HCT116 (cell line): ENCODE measurements at regions not wholly inside any gene's neighbourhood (a gene's known extent, or its start where the extent isn't known, plus 50 kb on each side); places are given as distances from the start of the nearest gene placed in this dataset.

Experiments
- ATF3 ChIP-seq: IDR thresholded peaks from 2 replicates; pipeline ENCODE4 v1.6.1; 2012
- CBX3 ChIP-seq: IDR thresholded peaks from 2 replicates; pipeline ENCODE4 v1.6.1; 2012; ENCODE audit warnings: low read depth
- CEBPB ChIP-seq: IDR thresholded peaks from 2 replicates; pipeline ENCODE4 v1.6.1; 2012; ENCODE audit warnings: low read depth
- CTCF ChIP-seq, 3 experiments: fragments of 200-600 bp in 1 of 3; sonication (generic) in 1 of 3; IDR thresholded peaks in 2 of 3; conservative IDR thresholded peaks in 1 of 3; 2 replicates each; pipeline ENCODE4 v1.5.1; 2012 to 2017; ENCODE audit warnings: low read depth in 2 of 3, low read length in 2 of 3, antibody characterized with exemption in 1 of 3, borderline replicate concordance in 1 of 3, control low read depth in 1 of 3, mild to moderate bottlenecking in 1 of 3, mixed read lengths in 1 of 3, mixed run types in 1 of 3, moderate library complexity in 1 of 3; ENCODE audit not compliant: insufficient read depth in 1 of 3
- EZH2 ChIP-seq: fragments of 200-600 bp; sonication (generic); IDR thresholded peaks from 2 replicates; pipeline ENCODE4 v1.6.1; 2017; ENCODE audit warnings: antibody characterized with exemption, mixed run types
- EZH2phosphoT487 ChIP-seq: fragments of 200-600 bp; IDR thresholded peaks from 2 replicates; pipeline ENCODE4 v1.6.1; 2018; ENCODE audit warnings: antibody characterized with exemption, borderline replicate concordance
- FOSL1 ChIP-seq: IDR thresholded peaks from 2 replicates; pipeline ENCODE4 v1.6.1; 2012; ENCODE audit warnings: low read depth
- JUND ChIP-seq: IDR thresholded peaks from 2 replicates; pipeline ENCODE4 v1.6.1; 2012
- MAX ChIP-seq: IDR thresholded peaks from 2 replicates; pipeline ENCODE4 v1.6.1; 2012
- POLR2A ChIP-seq: IDR thresholded peaks from 2 replicates; pipeline ENCODE4 v1.7.0; 2011; ENCODE audit warnings: borderline replicate concordance; ENCODE audit not compliant: insufficient read depth, insufficient read length; ENCODE audit errors: extremely low read depth
- POLR2AphosphoS5 ChIP-seq: IDR thresholded peaks from 2 replicates; pipeline ENCODE4 v1.6.1; 2011; ENCODE audit warnings: mild to moderate bottlenecking, low read depth, low read length, moderate library complexity
- REST ChIP-seq: IDR thresholded peaks from 2 replicates; pipeline ENCODE4 v1.6.1; 2012; ENCODE audit warnings: low read depth
- ZBTB33 ChIP-seq: IDR thresholded peaks from 2 replicates; pipeline ENCODE4 v1.6.1; 2011; ENCODE audit warnings: mild to moderate bottlenecking, low read length, moderate library complexity; ENCODE audit not compliant: insufficient replicate concordance; ENCODE audit errors: extremely low read depth

GRCh38 chr6:140318408-140318807, 944.0 kb upstream of the CITED2 start:
- no peak for TF ChIP-seq CTCF (IDR thresholded peaks at IDR 0.05 in 2 of 3, conservative IDR thresholded peaks at IDR 0.05 in 1 of 3; ENCODE audit: borderline replicate concordance in 1 of 3, insufficient read depth in 1 of 3, low read depth in 2 of 3, low read length in 2 of 3)
- TF ChIP-seq EZH2phosphoT487 = no peak
- TF ChIP-seq MAX = no peak
- no peak for TF ChIP-seq POLR2A
- no peak for TF ChIP-seq POLR2AphosphoS5
- no peak for TF ChIP-seq CBX3
- no peak for TF ChIP-seq ATF3
- TF ChIP-seq REST = no peak
- no peak for TF ChIP-seq CEBPB
- TF ChIP-seq JUND = no peak
- no peak for TF ChIP-seq FOSL1
- no peak for TF ChIP-seq EZH2
- TF ChIP-seq ZBTB33 = no peak
